Sigmoid colon (tissue), 6 donors: ENCODE measurements at regions not wholly inside any gene's neighbourhood (a gene's known extent, or its start where the extent isn't known, plus 50 kb on each side); places are given as distances from the start of the nearest gene placed in this dataset.
A peak's percentile ranks its signal among the peaks of the same experiment; 100 is the strongest.
"Not testable (repeated sequence)": the region's sequence is repeated elsewhere in the genome, so short reads cannot be mapped to it uniquely, and the experiment has no call there.

Experiments used
- DNase-seq: peaks from one replicate; pipeline ENCODE4 v3.0.0-alpha.2; 2019
- H3K27ac ChIP-seq, 4 donors: fragments of 200-600 bp; sonication (generic); one replicate each; pipeline ENCODE4 v1.5.1; 2016 to 2019; ENCODE audit warnings: mild to moderate bottlenecking in 1 of 4
- H3K27me3 ChIP-seq, 3 donors: fragments of 200-600 bp; sonication (generic); one replicate each; pipeline ENCODE4 v1.5.1; 2019; ENCODE audit warnings: mild to moderate bottlenecking in 1 of 3
- H3K36me3 ChIP-seq, 4 donors: fragments of 200-600 bp; sonication (generic); one replicate each; pipeline ENCODE4 v1.5.1; 2016 to 2019
- H3K4me1 ChIP-seq, 4 donors: fragments of 200-600 bp; sonication (generic); one replicate each; pipeline ENCODE4 v1.5.1; 2017 to 2019
- H3K4me3 ChIP-seq, 4 donors: fragments of 200-600 bp; sonication (generic); one replicate each; pipeline ENCODE4 v1.5.1; 2017 to 2019; ENCODE audit warnings: mild to moderate bottlenecking in 2 of 4, moderate library complexity in 1 of 4
- H3K9me3 ChIP-seq, 4 donors: fragments of 200-600 bp in 3 of 4; sonication (generic) in 3 of 4; one replicate each; pipeline versions ENCODE4 v1.5.1 to v1.6.1; 2013 to 2019
- EP300 ChIP-seq, 4 donors: sonication (generic); formaldehyde crosslinking; IDR thresholded peaks; one replicate each; pipeline ENCODE4 v1.6.1; 2017; ENCODE audit warnings: antibody characterized with exemption in 4 of 4
- POLR2A ChIP-seq, 2 donors: fragments of 450-650 bp; IDR thresholded peaks; one replicate each; pipeline ENCODE4 v1.6.1; 2016; ENCODE audit warnings: antibody characterized with exemption in 2 of 2, mild to moderate bottlenecking in 2 of 2, moderate library complexity in 2 of 2
- POLR2AphosphoS5 ChIP-seq, 4 donors: sonication (generic); formaldehyde crosslinking; IDR thresholded peaks; one replicate each; pipeline ENCODE4 v1.6.1; 2017; ENCODE audit warnings: antibody characterized with exemption in 4 of 4
- WGBS, 2 donors: extraction: QIAGEN DNeasy Blood & Tissue Kit; methylation state at CpG; one replicate each; pipeline ENCODE4 v1.1.7; 2013; 5-methylcytosine and 5-hydroxymethylcytosine counted together
- intact Hi-C: fragments of 100-400 bp; cut with DNase I; formaldehyde crosslinking; loops from one replicate; pipeline ENCODE4 v1.15.1; 2023
- TF ChIP-seq, protein P1 (sequence below), 4 experiments: fragments of 450-650 bp in 3 of 4; fragments of 200-600 bp in 1 of 4; IDR thresholded peaks; one replicate each; pipeline ENCODE4 v1.5.1; 2016 to 2019; ENCODE audit warnings: antibody characterized with exemption in 4 of 4, mild to moderate bottlenecking in 3 of 4, moderate library complexity in 2 of 4
- donor health status: healthy with polysubstance abuse.
- donor health status: healthy.

DNA sequence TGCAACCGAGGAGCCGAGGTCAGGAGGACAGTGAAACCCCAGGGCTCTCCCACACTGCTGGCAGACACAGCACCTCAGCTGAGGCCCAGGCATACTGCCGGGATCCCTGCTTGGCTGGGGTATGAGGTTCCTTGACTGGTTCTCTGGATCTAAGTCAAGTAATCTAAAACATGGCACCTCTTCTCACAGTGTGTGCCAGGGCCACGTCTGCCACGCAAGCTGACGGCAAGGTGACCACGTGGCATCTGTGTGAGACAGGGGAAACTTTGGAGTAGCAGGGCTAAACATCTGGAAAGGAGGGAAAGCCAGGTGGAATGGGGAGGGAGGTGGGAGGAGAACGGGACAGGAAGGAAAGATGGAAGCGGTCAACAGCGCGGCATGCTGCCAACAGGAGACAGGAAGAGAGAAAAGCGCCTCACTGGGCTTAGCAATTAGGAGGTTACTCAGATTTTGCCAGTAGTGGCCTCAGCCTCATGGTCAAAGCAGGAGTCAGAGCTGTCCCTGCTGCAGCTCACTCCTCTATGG is 103.7 kb downstream of the CXCL12 start:
- H3K27ac ChIP-seq = peak overlapping the region; percentile 5 to 45 (median 31)

DNA sequence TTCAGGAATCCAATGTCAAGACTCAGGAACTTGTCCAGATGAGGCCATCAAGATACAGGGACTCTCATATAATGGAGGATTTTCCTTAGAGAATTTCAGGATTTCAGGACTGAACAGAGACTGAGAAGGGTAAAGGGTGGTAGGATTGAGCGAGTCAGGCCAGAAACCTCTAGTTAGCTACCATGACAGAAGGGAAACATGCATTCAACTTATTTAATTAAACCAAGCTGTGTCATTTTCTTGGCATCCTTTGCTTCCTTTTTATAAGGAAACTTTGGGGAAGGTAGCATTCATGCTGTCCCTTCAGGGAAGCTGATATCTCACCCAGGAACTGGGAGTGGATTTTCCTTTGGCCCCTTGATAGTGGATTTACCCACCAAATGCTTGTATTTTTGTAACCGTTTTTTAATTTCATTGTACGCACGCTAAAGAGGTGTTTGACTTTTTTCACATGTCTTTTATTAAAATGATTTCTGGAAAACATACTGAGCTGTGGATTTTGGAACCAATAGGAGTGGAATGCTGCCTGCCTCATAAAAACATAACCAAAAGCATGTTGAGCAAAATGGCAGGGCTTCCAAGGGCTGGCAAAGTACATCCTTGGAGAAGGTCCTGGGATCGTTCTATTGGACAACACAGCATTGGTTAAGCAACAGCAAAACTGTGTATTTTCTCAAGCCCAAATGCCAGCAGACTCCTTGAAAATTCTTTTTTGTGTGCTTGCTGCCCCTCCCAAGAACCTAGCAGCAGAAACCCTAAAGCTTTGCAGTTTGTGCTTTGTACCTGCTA is 104.5 kb downstream of the CXCL12 start:
- Histone ChIP-seq H3K27me3 (no peaks in the 10 kb centered on the region), H3K27ac (peak overlapping the region in 3 of 4 donors; percentile 31 to 45 (median 31)), H3K4me1 (peaks cover 0 to 22% (median 6%) of the 10 kb centered on the region in 4 donors), H3K9me3 (peaks cover 0 to 5% (median 0%) of the 10 kb centered on the region in 4 donors), H3K36me3 (no peaks in the 10 kb centered on the region), H3K4me3 (no peak overlapping the region)
- DNase-seq = peak; percentile 77
- TF ChIP-seq POLR2A (IDR thresholded peaks at IDR 0.05) (no peak), EP300 (IDR thresholded peaks at IDR 0.05) (no peak), POLR2AphosphoS5 (IDR thresholded peaks at IDR 0.05) (no peak)
- TF ChIP-seq, protein P1, sequence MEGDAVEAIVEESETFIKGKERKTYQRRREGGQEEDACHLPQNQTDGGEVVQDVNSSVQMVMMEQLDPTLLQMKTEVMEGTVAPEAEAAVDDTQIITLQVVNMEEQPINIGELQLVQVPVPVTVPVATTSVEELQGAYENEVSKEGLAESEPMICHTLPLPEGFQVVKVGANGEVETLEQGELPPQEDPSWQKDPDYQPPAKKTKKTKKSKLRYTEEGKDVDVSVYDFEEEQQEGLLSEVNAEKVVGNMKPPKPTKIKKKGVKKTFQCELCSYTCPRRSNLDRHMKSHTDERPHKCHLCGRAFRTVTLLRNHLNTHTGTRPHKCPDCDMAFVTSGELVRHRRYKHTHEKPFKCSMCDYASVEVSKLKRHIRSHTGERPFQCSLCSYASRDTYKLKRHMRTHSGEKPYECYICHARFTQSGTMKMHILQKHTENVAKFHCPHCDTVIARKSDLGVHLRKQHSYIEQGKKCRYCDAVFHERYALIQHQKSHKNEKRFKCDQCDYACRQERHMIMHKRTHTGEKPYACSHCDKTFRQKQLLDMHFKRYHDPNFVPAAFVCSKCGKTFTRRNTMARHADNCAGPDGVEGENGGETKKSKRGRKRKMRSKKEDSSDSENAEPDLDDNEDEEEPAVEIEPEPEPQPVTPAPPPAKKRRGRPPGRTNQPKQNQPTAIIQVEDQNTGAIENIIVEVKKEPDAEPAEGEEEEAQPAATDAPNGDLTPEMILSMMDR (IDR thresholded peaks at IDR 0.05) = no peak
- 82 to 85% methylated on average over 5 of the region's 5 CpGs for WGBS, 2 donors
- intact Hi-C loops = no loop called here

More for the DNA sequence above, 103.7 kb downstream of the CXCL12 start:
- WGBS, 2 donors = 83 to 88% methylated on average over 12 of the region's 12 CpGs
- peaks cover 0 to 22% (median 6%) of the 10 kb centered on the region in 4 donors for H3K4me1 ChIP-seq
- peaks cover 0 to 2% (median 0%) of the 10 kb centered on the region in 4 donors for H3K9me3 ChIP-seq
- no peaks in the 10 kb centered on the region for H3K36me3 ChIP-seq
- intact Hi-C loops = no loop called here
- no peak overlapping the region for H3K4me3 ChIP-seq
- no peaks in the 10 kb centered on the region for H3K27me3 ChIP-seq
- DNase-seq = peak; percentile 94
- no peak for TF ChIP-seq POLR2A (IDR thresholded peaks at IDR 0.05)
- TF ChIP-seq POLR2AphosphoS5 (IDR thresholded peaks at IDR 0.05) = peak in 1 of 4 donors; percentile 22

DNA sequence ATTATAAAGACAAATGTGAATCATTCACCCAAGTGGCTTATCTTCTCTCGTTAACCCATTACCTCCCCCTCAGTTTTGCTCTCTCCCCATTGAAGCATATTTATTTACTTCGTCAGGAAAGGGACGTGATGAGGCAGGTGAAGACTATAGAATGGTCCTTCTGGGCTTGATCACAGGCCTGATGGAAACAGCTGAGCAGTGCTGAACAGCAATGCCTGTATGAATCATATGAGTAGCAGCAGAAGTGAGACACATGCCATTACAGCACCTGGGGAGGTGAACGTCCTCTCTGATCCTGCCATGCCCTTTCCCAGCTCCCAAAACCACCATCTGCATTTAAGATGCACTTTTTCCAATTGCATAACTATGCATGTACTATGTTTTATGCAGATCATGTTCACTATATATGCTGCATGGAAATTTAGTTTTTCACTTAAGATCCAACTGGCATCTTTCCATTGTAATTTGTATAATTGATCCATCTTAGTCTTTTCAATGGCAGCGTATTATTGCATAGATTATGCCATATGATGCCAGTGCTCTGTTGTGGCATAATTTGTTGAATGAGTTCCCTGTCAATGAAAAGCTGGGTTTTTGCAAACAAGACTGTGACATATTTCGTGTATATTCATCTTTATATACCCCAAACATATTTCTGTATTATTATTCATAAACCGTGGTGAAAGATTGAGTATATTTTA is 105.3 kb downstream of the CXCL12 start:
- 77 to 88% methylated on average over 7 of the region's 7 CpGs for WGBS, 2 donors
- Histone ChIP-seq H3K9me3 (peaks cover 0 to 5% (median 0%) of the 10 kb centered on the region in 4 donors), H3K36me3 (no peaks in the 10 kb centered on the region), H3K4me3 (no peak overlapping the region), H3K27ac (no peak overlapping the region), H3K4me1 (peaks cover 0 to 22% (median 6%) of the 10 kb centered on the region in 4 donors), H3K27me3 (no peaks in the 10 kb centered on the region)
- no peak for TF ChIP-seq POLR2A (IDR thresholded peaks at IDR 0.05)
- no peak for TF ChIP-seq EP300 (IDR thresholded peaks at IDR 0.05)
- no peak for TF ChIP-seq POLR2AphosphoS5 (IDR thresholded peaks at IDR 0.05)
- TF ChIP-seq, protein P1 (IDR thresholded peaks at IDR 0.05) = no peak
- no peak for DNase-seq
- intact Hi-C loops = no loop called here

DNA sequence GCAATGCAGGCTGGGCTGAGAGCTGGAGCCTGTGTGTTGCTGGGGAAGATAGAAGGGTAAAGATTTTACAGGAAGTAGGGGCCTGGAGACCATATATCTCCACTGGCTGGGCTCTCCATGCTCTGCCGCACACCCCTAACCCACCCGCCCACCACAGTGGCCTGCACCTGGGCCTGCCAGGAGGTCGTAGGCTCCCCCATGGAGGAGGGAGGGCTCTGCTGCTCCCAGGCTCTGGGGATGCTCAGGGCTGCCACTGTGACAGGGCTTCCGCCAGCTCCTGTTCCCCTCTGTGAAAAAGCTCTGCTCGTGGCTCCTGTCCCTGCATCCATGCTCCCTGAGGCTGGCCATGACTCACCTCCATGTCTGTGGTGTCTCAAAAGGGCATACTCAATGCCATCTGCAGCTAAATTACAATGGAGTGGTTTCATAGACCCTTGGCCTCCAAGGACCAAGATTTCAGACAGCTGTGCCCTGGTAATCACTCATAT is 106.0 kb downstream of the CXCL12 start:
- no peak for DNase-seq
- H3K27me3 ChIP-seq = no peaks in the 10 kb centered on the region
- TF ChIP-seq POLR2AphosphoS5 (IDR thresholded peaks at IDR 0.05) = peak in 3 of 4 donors; percentile 22 to 57 (median 34)
- no peak for TF ChIP-seq POLR2A (IDR thresholded peaks at IDR 0.05)
- H3K4me3 ChIP-seq = no peak overlapping the region
- peaks cover 0 to 5% (median 0%) of the 10 kb centered on the region in 4 donors for H3K9me3 ChIP-seq
- H3K27ac ChIP-seq = peak overlapping the region in 1 of 4 donors; percentile 26
- no peaks in the 10 kb centered on the region for H3K36me3 ChIP-seq
- 69 to 70% methylated on average over 5 of the region's 5 CpGs for WGBS, 2 donors
- intact Hi-C loops = no loop called here
- H3K4me1 ChIP-seq = peaks cover 0 to 22% (median 6%) of the 10 kb centered on the region in 4 donors

DNA sequence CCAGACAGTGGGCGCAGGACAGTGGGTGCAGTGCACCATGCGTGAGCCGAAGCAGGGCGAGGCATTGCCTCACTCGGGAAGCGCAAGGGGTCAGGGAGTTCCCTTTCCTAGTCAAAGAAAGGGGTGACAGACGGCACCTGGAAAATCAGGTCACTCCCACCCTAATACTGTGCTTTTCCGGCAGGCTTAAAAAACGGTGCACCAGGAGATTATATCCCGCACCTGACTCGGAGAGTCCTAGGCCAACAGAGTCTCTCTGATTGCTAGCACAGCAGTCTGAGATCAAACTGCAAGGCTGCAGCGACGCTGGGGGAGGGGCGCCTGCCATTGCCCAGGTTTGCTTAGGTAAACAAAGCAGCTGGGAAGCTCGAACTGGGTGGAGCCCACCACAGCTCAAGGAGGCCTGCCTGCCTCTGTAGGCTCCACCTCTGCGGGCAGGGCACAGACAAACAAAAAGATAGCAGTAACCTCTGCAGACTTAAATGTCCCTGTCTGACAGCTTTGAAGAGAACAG is 116.4 kb downstream of the CXCL12 start:
- DNase-seq, H3K27ac ChIP-seq, intact Hi-C loops, H3K4me3 ChIP-seq, H3K9me3 ChIP-seq, H3K27me3 ChIP-seq, H3K36me3 ChIP-seq: not testable (repeated sequence)
- peaks cover 0 to 17% (median 12%) of the 10 kb centered on the region in 4 donors for H3K4me1 ChIP-seq
- 85 to 93% methylated on average over 14 of the region's 16 CpGs for WGBS, 2 donors
